ENCODE measurements at regions not wholly inside any gene's neighbourhood (a gene's known extent, or its start where the extent isn't known, plus 50 kb on each side); places are given as distances from the start of the nearest gene placed in this dataset.

GRCh38 chr12:93302331-93303229 is 75.1 kb upstream of the NUDT4 start:
- no peak overlapping the region for H4K91ac ChIP-seq (replicated peaks; ENCODE audit: insufficient read length, low read length)
- no peak overlapping the region for H4K5ac ChIP-seq (ENCODE audit: insufficient read length, low read depth, low read length)
- no peak overlapping the region for H3K18ac ChIP-seq (ENCODE audit: extremely low read depth, low read length)
- no peak overlapping the region for H4K8ac ChIP-seq (ENCODE audit: extremely low read depth, insufficient read depth, low read length)
- H2AK5ac ChIP-seq (ENCODE audit: low read depth, low read length): no peak overlapping the region
- WGBS, 2 experiments (ENCODE audit: extremely low coverage in 1 of 2, insufficient coverage in 1 of 2, insufficient read length in 1 of 2, insufficient replicate concordance in 2 of 2, low coverage in 1 of 2, low lambda C conversion rate in 2 of 2, missing lambda C conversion rate in 1 of 2): 85% methylated on average over 5 of the region's 5 CpGs; no CpG with 5 or more reads in 1 of the 2 experiments
- H2BK20ac ChIP-seq (ENCODE audit: low read length): no peak overlapping the region
- CTCF ChIA-PET (ENCODE audit: partially characterized antibody): interaction anchor here (0.7 to 1.4 kb wide), 5 partner anchors 27 to 1869 kb away, joined by 3 to 4 read pairs (median 3); no protein-coding TSS in a partner anchor
- no peaks in the 10 kb centered on the region for H3K23me2 ChIP-seq (ENCODE audit: low read depth, low read length)
- no peaks in the 10 kb centered on the region for H3K4me1 ChIP-seq (replicated peaks in 1 of 4; ENCODE audit: control insufficient read depth in 3 of 4, insufficient read depth in 4 of 4, low read length in 3 of 4)
- H2BK5ac ChIP-seq (ENCODE audit: low read depth, low read length): no peak overlapping the region
- no peak overlapping the region for H3K23ac ChIP-seq (ENCODE audit: insufficient read length)
- H3K4me2 ChIP-seq (ENCODE audit: insufficient read depth in 1 of 2, low read depth in 2 of 2, low read length in 2 of 2): no peak overlapping the region
- H2BK120ac ChIP-seq (replicated peaks; ENCODE audit: low read depth, low read length): no peak overlapping the region
- H3K79me2 ChIP-seq (ENCODE audit: control insufficient read depth in 1 of 2, insufficient read depth in 2 of 2, low read length in 2 of 2): no peaks in the 10 kb centered on the region
- H3K56ac ChIP-seq (replicated peaks; ENCODE audit: insufficient read length, low read depth, low read length): no peak overlapping the region
- H4K20me1 ChIP-seq (replicated peaks in 1 of 2; ENCODE audit: control insufficient read depth in 1 of 2, insufficient read depth in 2 of 2, low read length in 2 of 2): no peaks in the 10 kb centered on the region
- no peak overlapping the region for H3K9ac ChIP-seq (replicated peaks in 1 of 4; ENCODE audit: extremely low read depth in 1 of 4, low read depth in 3 of 4, low read length in 3 of 4)
- POLR2A ChIA-PET (ENCODE audit: partially characterized antibody): no interaction called here
- no peak for FAIRE-seq
- H3K36me3 ChIP-seq (ENCODE audit: control insufficient read depth in 2 of 4, insufficient read depth in 4 of 4, low read length in 3 of 4): no peaks in the 10 kb centered on the region
- H3K79me1 ChIP-seq (ENCODE audit: low read depth, low read length): no peaks in the 10 kb centered on the region
- no peak overlapping the region for H2BK12ac ChIP-seq (ENCODE audit: low read depth, low read length)
- H2AFZ ChIP-seq (ENCODE audit: low read length): no peak overlapping the region
- no peaks in the 10 kb centered on the region for H3K27me3 ChIP-seq (replicated peaks in 1 of 4; ENCODE audit: control insufficient read depth in 3 of 4, extremely low read depth in 1 of 4, insufficient read depth in 3 of 4, low read length in 3 of 4)
- H3K4ac ChIP-seq (replicated peaks; ENCODE audit: insufficient read length, low read depth, low read length): no peak overlapping the region
- H3K9me3 ChIP-seq (ENCODE audit: insufficient read depth in 2 of 2, low read depth in 1 of 2, low read length in 1 of 2): no peaks in the 10 kb centered on the region
- no peak for DNase-seq (ENCODE audit: low read depth in 1 of 2, low spot score in 2 of 2)
- H3K14ac ChIP-seq (ENCODE audit: insufficient read length): no peak overlapping the region
- H3K27ac ChIP-seq (ENCODE audit: low read depth, low read length): no peak overlapping the region
- H2BK15ac ChIP-seq (ENCODE audit: low read length): no peak overlapping the region
- H3K4me3 ChIP-seq (ENCODE audit: extremely low read depth in 1 of 4, insufficient read depth in 2 of 4, low read depth in 3 of 4, low read length in 4 of 4): no peak overlapping the region
- TF ChIP-seq RFX5 (IDR thresholded peaks at IDR 0.05; ENCODE audit: borderline replicate concordance, low read depth, low read length): no peak
- TF ChIP-seq PHF8 (conservative IDR thresholded peaks at IDR 0.05; ENCODE audit: low read depth, low read length): no peak
- TF ChIP-seq CBX8 (IDR thresholded peaks at IDR 0.05; ENCODE audit: borderline replicate concordance, low read depth, low read length): no peak
- TF ChIP-seq CHD2 (IDR thresholded peaks at IDR 0.05; ENCODE audit: low read length): no peak
- no peak for TF ChIP-seq CBX5 (IDR thresholded peaks at IDR 0.05; ENCODE audit: low read depth, low read length)

All from H1 (cell line).